HCT116 (cell line): ENCODE measurements at regions not wholly inside any gene's neighbourhood (a gene's known extent, or its start where the extent isn't known, plus 50 kb on each side); places are given as distances from the start of the nearest gene placed in this dataset.

ENCODE experiments used
- ATAC-seq: fragments of 200-7000 bp; cut with Tn5 transposase; 2 replicates; pipeline ENCODE4 v1.9.1; 2020; ENCODE audit warnings: mild to moderate bottlenecking, moderate library complexity
- BruUV-seq: library from RNA; stranded (reverse); fragments of 400-500 nt; replicated peaks from 2 replicates; lab custom pipeline; 2021; lab: Mats Ljungman, UMichigan
- CTCF ChIA-PET: fragments of 300-600 bp; sonication (Branson Sonifier 250); formaldehyde crosslinking; loops from one replicate; lab custom pipeline; 2021; ENCODE audit warnings: antibody characterized with exemption; lab: Charles Lee
- POLR2A ChIA-PET: fragments of 300-600, 350-600 bp; sonication (Branson Sonifier 250); formaldehyde crosslinking; loops from one replicate; lab custom pipeline; 2021; ENCODE audit warnings: antibody characterized with exemption; lab: Charles Lee
- RAD21 ChIA-PET, 2 experiments: fragments of 300-600 bp; sonication (Branson Sonifier 250); formaldehyde crosslinking; loops; one replicate each; lab custom pipeline; 2023; ENCODE audit warnings: low total read pairs in 2 of 2; ENCODE audit not compliant: uncharacterized antibody in 2 of 2, unreplicated experiment in 2 of 2, low non-redundant PET in 1 of 2; lab: Charles Lee
- DNase-seq: peaks from one replicate; pipeline ENCODE4 v3.0.0-alpha.2; 2010; ENCODE audit warnings: low read depth, low spot score
- H2AFZ ChIP-seq: fragments of 200-600 bp; shearing (Covaris generic), sonication (generic); 2 replicates; pipeline ENCODE4 v1.6.1; 2017; ENCODE audit warnings: low read depth, mixed run types, mixed read lengths, antibody characterized with exemption, low read length; ENCODE audit not compliant: poor library complexity, severe bottlenecking
- H3K27ac ChIP-seq: 2 replicates; pipeline ENCODE4 v1.5.1; 2012; ENCODE audit warnings: low read depth, low read length
- H3K27me3 ChIP-seq: fragments of 200-600 bp; sonication (generic); 2 replicates; pipeline ENCODE4 v1.6.1; 2016; ENCODE audit warnings: mixed run types, low read length, mixed read lengths; ENCODE audit not compliant: insufficient read depth
- H3K36me3 ChIP-seq, 2 experiments: fragments of 200-500 bp in 1 of 2; fragments of 200-600 bp in 1 of 2; sonication (Bioruptor generic) in 1 of 2; sonication (generic) in 1 of 2; 2 replicates each; pipeline versions ENCODE4 v1.5.1 to v1.6.1; 2014 to 2016; ENCODE audit warnings: low read length in 2 of 2, inconsistent platforms in 1 of 2, mixed read lengths in 1 of 2, mixed run types in 1 of 2; ENCODE audit not compliant: insufficient read depth in 2 of 2, control insufficient read depth in 1 of 2
- H3K4me1 ChIP-seq, 2 experiments: fragments of 200-600 bp in 1 of 2; sonication (generic) in 1 of 2; 2 replicates each; pipeline versions ENCODE4 v1.5.1 to v1.6.1; 2012 to 2017; ENCODE audit warnings: low read length in 2 of 2, inconsistent platforms in 1 of 2, mild to moderate bottlenecking in 1 of 2, mixed read lengths in 1 of 2, mixed run types in 1 of 2, moderate library complexity in 1 of 2; ENCODE audit not compliant: insufficient read depth in 2 of 2, control insufficient read depth in 1 of 2
- H3K4me2 ChIP-seq: fragments of 200-600 bp; sonication (generic); 2 replicates; pipeline ENCODE4 v1.6.1; 2017; ENCODE audit warnings: mixed run types, low read length, mixed read lengths
- H3K4me3 ChIP-seq, 2 experiments: fragments of 200-600 bp in 1 of 2; sonication (generic) in 1 of 2; replicated peaks in 1 of 2; 2 replicates each; pipeline ENCODE4 v1.5.1; 2011 to 2016; ENCODE audit warnings: low read length in 2 of 2, control low read depth in 1 of 2, low read depth in 1 of 2, mild to moderate bottlenecking in 1 of 2, mixed read lengths in 1 of 2, mixed run types in 1 of 2
- H3K79me2 ChIP-seq: fragments of 200-600 bp; sonication (generic); 2 replicates; pipeline ENCODE4 v1.6.1; 2017; ENCODE audit warnings: mild to moderate bottlenecking, mixed run types, low read length, moderate library complexity, mixed read lengths; ENCODE audit not compliant: insufficient read depth
- H3K9ac ChIP-seq: fragments of 200-600 bp; sonication (generic); 2 replicates; pipeline ENCODE4 v1.6.1; 2016; ENCODE audit warnings: low read length, mixed read lengths
- H3K9me2 ChIP-seq: fragments of 200-600 bp; sonication (generic), shearing (Covaris generic); 2 replicates; pipeline ENCODE4 v1.6.1; 2017; ENCODE audit warnings: mixed run types, mild to moderate bottlenecking, moderate library complexity; ENCODE audit not compliant: insufficient read depth
- H3K9me3 ChIP-seq, 2 experiments: fragments of 200-500 bp in 1 of 2; fragments of 200-600 bp in 1 of 2; sonication (Bioruptor generic) in 1 of 2; sonication (generic) in 1 of 2; 2 replicates each; pipeline ENCODE4 v1.6.1; 2014 to 2017; ENCODE audit warnings: low read length in 2 of 2, mixed read lengths in 2 of 2, inconsistent platforms in 1 of 2, low read depth in 1 of 2, mild to moderate bottlenecking in 1 of 2, mixed run types in 1 of 2, moderate library complexity in 1 of 2; ENCODE audit not compliant: control insufficient read depth in 1 of 2, insufficient read depth in 1 of 2
- H4K20me1 ChIP-seq: fragments of 200-600 bp; sonication (generic), shearing (Covaris generic); 2 replicates; pipeline ENCODE4 v1.6.1; 2017; ENCODE audit warnings: mixed run types, mild to moderate bottlenecking, moderate library complexity; ENCODE audit not compliant: insufficient read depth
- CBX3 ChIP-seq: IDR thresholded peaks from 2 replicates; pipeline ENCODE4 v1.6.1; 2012; ENCODE audit warnings: low read depth
- ELF1 ChIP-seq: IDR thresholded peaks from 2 replicates; pipeline ENCODE4 v1.6.1; 2012; ENCODE audit warnings: low read depth, borderline replicate concordance
- EZH2phosphoT487 ChIP-seq: fragments of 200-600 bp; IDR thresholded peaks from 2 replicates; pipeline ENCODE4 v1.6.1; 2018; ENCODE audit warnings: antibody characterized with exemption, borderline replicate concordance
- JUND ChIP-seq: IDR thresholded peaks from 2 replicates; pipeline ENCODE4 v1.6.1; 2012
- POLR2A ChIP-seq: IDR thresholded peaks from 2 replicates; pipeline ENCODE4 v1.7.0; 2011; ENCODE audit warnings: borderline replicate concordance; ENCODE audit not compliant: insufficient read depth, insufficient read length; ENCODE audit errors: extremely low read depth
- SRF ChIP-seq: IDR thresholded peaks from 2 replicates; pipeline ENCODE4 v1.6.1; 2012; ENCODE audit warnings: low read depth
- TCF7L2 ChIP-seq: IDR thresholded peaks from 2 replicates; pipeline ENCODE4 v1.7.0; 2011; ENCODE audit warnings: borderline replicate concordance, inconsistent platforms; ENCODE audit not compliant: insufficient read depth, insufficient read length; ENCODE audit errors: extremely low read depth
- ZFX ChIP-seq: fragments of 450-650 bp; IDR thresholded peaks from 2 replicates; pipeline ENCODE4 v1.6.1; 2017
- ZNF274 ChIP-seq: fragments of 200-500 bp; sonication (Bioruptor generic); IDR thresholded peaks from 2 replicates; pipeline ENCODE4 v1.6.1; 2014; ENCODE audit warnings: mild to moderate bottlenecking, low read depth, low read length, inconsistent platforms
- intact Hi-C: fragments of 100-400 bp; cut with micrococcal nuclease; formaldehyde crosslinking; loops from 2 replicates; pipeline ENCODE4 v1.10.0; 2022
- TF ChIP-seq, protein P1 (sequence below): IDR thresholded peaks from 2 replicates; pipeline ENCODE4 v1.6.1; 2012
- TF ChIP-seq, protein P2 (sequence below): IDR thresholded peaks from 2 replicates; pipeline ENCODE4 v1.6.1; 2012
- TF ChIP-seq, protein P3 (sequence below), 3 experiments: fragments of 200-600 bp in 1 of 3; sonication (generic) in 1 of 3; IDR thresholded peaks in 2 of 3; conservative IDR thresholded peaks in 1 of 3; 2 replicates each; pipeline ENCODE4 v1.5.1; 2012 to 2017; ENCODE audit warnings: low read depth in 2 of 3, low read length in 2 of 3, antibody characterized with exemption in 1 of 3, borderline replicate concordance in 1 of 3, control low read depth in 1 of 3, mild to moderate bottlenecking in 1 of 3, mixed read lengths in 1 of 3, mixed run types in 1 of 3, moderate library complexity in 1 of 3; ENCODE audit not compliant: insufficient read depth in 1 of 3
- TF ChIP-seq, protein P4 (sequence below): IDR thresholded peaks from 2 replicates; pipeline ENCODE4 v1.6.1; 2011; ENCODE audit warnings: mild to moderate bottlenecking, low read length, moderate library complexity; ENCODE audit not compliant: insufficient replicate concordance; ENCODE audit errors: extremely low read depth

DNA sequence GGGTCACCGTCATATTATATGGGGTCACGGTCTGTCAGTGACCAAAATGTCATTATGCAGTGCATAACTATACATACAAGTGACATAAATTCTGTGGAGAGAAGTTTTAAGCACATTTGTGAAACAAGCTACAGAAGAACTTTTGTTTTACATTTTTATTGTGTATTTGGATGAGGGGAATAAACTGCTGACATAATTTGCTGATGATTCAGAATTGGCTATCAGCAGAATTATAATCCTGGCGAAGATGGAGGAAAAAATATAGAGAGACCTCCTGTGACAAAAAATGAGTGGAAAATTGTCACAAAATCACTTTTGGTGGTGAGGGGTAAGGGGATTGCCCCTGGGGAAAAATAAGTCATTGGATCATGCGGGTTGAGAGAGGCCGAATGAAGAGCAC is 116.3 kb upstream of the ANKRD55 start:
- Histone ChIP-seq H3K27ac (peak overlapping the region; percentile 4; the same call in 1 of the 2 replicates), H3K4me1 (peaks cover 34 to 42% of the 10 kb centered on the region in 2 experiments), H3K36me3 (no peaks in the 10 kb centered on the region), H2AFZ (no peak overlapping the region), H3K79me2 (no peaks in the 10 kb centered on the region), H3K4me3 (no peak overlapping the region), H3K4me2 (peak overlapping the region; percentile 60; the same call in 1 of the 2 replicates), H3K9ac (no peak overlapping the region), H3K9me2 (no peaks in the 10 kb centered on the region), H4K20me1 (no peaks in the 10 kb centered on the region), H3K9me3 (no peaks in the 10 kb centered on the region), H3K27me3 (peaks cover 5% of the 10 kb centered on the region; the same call in 1 of the 2 replicates)
- TF ChIP-seq ZFX (no peak), JUND (no peak), TCF7L2 (no peak), ZNF274 (no peak), CBX3 (no peak), SRF (no peak), POLR2A (no peak), EZH2phosphoT487 (no peak), ELF1 (no peak)
- TF ChIP-seq, protein P1, sequence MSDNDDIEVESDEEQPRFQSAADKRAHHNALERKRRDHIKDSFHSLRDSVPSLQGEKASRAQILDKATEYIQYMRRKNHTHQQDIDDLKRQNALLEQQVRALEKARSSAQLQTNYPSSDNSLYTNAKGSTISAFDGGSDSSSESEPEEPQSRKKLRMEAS: no peak
- TF ChIP-seq, protein P2, sequence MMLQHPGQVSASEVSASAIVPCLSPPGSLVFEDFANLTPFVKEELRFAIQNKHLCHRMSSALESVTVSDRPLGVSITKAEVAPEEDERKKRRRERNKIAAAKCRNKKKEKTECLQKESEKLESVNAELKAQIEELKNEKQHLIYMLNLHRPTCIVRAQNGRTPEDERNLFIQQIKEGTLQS: no peak
- TF ChIP-seq, protein P3, sequence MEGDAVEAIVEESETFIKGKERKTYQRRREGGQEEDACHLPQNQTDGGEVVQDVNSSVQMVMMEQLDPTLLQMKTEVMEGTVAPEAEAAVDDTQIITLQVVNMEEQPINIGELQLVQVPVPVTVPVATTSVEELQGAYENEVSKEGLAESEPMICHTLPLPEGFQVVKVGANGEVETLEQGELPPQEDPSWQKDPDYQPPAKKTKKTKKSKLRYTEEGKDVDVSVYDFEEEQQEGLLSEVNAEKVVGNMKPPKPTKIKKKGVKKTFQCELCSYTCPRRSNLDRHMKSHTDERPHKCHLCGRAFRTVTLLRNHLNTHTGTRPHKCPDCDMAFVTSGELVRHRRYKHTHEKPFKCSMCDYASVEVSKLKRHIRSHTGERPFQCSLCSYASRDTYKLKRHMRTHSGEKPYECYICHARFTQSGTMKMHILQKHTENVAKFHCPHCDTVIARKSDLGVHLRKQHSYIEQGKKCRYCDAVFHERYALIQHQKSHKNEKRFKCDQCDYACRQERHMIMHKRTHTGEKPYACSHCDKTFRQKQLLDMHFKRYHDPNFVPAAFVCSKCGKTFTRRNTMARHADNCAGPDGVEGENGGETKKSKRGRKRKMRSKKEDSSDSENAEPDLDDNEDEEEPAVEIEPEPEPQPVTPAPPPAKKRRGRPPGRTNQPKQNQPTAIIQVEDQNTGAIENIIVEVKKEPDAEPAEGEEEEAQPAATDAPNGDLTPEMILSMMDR (IDR thresholded peaks at IDR 0.05 in 2 of 3, conservative IDR thresholded peaks at IDR 0.05 in 1 of 3; ENCODE audit: borderline replicate concordance in 1 of 3, insufficient read depth in 1 of 3, low read depth in 2 of 3, low read length in 2 of 3): no peak
- TF ChIP-seq, protein P4, sequence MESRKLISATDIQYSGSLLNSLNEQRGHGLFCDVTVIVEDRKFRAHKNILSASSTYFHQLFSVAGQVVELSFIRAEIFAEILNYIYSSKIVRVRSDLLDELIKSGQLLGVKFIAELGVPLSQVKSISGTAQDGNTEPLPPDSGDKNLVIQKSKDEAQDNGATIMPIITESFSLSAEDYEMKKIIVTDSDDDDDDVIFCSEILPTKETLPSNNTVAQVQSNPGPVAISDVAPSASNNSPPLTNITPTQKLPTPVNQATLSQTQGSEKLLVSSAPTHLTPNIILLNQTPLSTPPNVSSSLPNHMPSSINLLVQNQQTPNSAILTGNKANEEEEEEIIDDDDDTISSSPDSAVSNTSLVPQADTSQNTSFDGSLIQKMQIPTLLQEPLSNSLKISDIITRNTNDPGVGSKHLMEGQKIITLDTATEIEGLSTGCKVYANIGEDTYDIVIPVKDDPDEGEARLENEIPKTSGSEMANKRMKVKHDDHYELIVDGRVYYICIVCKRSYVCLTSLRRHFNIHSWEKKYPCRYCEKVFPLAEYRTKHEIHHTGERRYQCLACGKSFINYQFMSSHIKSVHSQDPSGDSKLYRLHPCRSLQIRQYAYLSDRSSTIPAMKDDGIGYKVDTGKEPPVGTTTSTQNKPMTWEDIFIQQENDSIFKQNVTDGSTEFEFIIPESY: no peak
- ATAC-seq (no peak), DNase-seq (no peak)
- RAD21 ChIA-PET: interaction anchor here in 1 of 2 experiments (0.6 kb wide), 1 partner anchor 516 kb away, joined by 6 read pairs; no protein-coding TSS in a partner anchor
- POLR2A ChIA-PET: no interaction called here
- intact Hi-C loops: no loop called here
- CTCF ChIA-PET: no interaction called here
- BruUV-seq: no TSS peak
